Stomach (tissue), 8 donors: ENCODE measurements at regions not wholly inside any gene's neighbourhood (a gene's known extent, or its start where the extent isn't known, plus 50 kb on each side); places are given as distances from the start of the nearest gene placed in this dataset.
A peak's percentile ranks its signal among the peaks of the same experiment; 100 is the strongest.

Experiments
- DNase-seq, 2 donors: peaks; one replicate each; pipeline versions ENCODE4 v3.0.0 to v3.0.0-alpha.2; 2013 to 2019
- H3K27ac ChIP-seq, 5 donors: fragments of 200-600 bp in 4 of 5; sonication (generic) in 4 of 5; one replicate each; pipeline ENCODE4 v1.5.1; 2013 to 2019; ENCODE audit warnings: mild to moderate bottlenecking in 1 of 5, moderate library complexity in 1 of 5
- H3K27me3 ChIP-seq, 3 donors: fragments of 200-600 bp; sonication (generic); one replicate each; pipeline ENCODE4 v1.5.1; 2017 to 2019; ENCODE audit warnings: mixed run types in 1 of 3
- H3K36me3 ChIP-seq, 4 donors: fragments of 200-600 bp; sonication (generic); 1 replicate in 3 of 4; 2 replicates in 1 of 4; pipeline ENCODE4 v1.5.1; 2016 to 2019
- H3K4me1 ChIP-seq, 4 donors: fragments of 200-600 bp; sonication (generic); one replicate each; pipeline ENCODE4 v1.5.1; 2016 to 2019
- H3K4me3 ChIP-seq, 4 donors: fragments of 200-600 bp; sonication (generic) in 3 of 4; one replicate each; pipeline ENCODE4 v1.5.1; 2016 to 2019; ENCODE audit warnings: mild to moderate bottlenecking in 1 of 4
- H3K9me3 ChIP-seq, 4 donors: fragments of 200-600 bp; sonication (generic); one replicate each; pipeline ENCODE4 v1.5.1; 2016 to 2019
- EP300 ChIP-seq: sonication (generic); formaldehyde crosslinking; IDR thresholded peaks from one replicate; pipeline ENCODE4 v1.6.1; 2017; ENCODE audit warnings: antibody characterized with exemption
- POLR2A ChIP-seq, 4 donors: fragments of 450-650 bp; IDR thresholded peaks; one replicate each; pipeline ENCODE4 v1.6.1; 2016; ENCODE audit warnings: antibody characterized with exemption in 4 of 4, control low read depth in 2 of 4, mild to moderate bottlenecking in 1 of 4, moderate library complexity in 1 of 4
- POLR2AphosphoS5 ChIP-seq, 3 donors: sonication (generic); formaldehyde crosslinking; IDR thresholded peaks; one replicate each; pipeline ENCODE4 v1.6.1; 2016; ENCODE audit warnings: antibody characterized with exemption in 3 of 3
- WGBS, 5 donors: extraction: QIAGEN DNeasy Blood & Tissue Kit in 3 of 5; methylation state at CpG; one replicate each; pipeline versions ENCODE4 v1.1.5 to v1.1.7; 2013 to 2018; 5-methylcytosine and 5-hydroxymethylcytosine counted together
- intact Hi-C: fragments of 100-400 bp; cut with DNase I; formaldehyde crosslinking; loops from one replicate; pipeline ENCODE4 v1.15.1; 2023; ENCODE audit warnings: low total_unique reads
- TF ChIP-seq, protein P1 (sequence below), 7 experiments: fragments of 450-650 bp in 4 of 7; fragments of 200-600 bp in 3 of 7; sonication (generic) in 3 of 7; IDR thresholded peaks; one replicate each; pipeline ENCODE4 v1.5.1; 2016 to 2019; ENCODE audit warnings: antibody characterized with exemption in 7 of 7, control low read depth in 2 of 7, mild to moderate bottlenecking in 1 of 7
- donor health status: healthy with polysubstance abuse.
- donor health status: Bipolar disorder and iron deficiency.
- donor health status: healthy.

DNA sequence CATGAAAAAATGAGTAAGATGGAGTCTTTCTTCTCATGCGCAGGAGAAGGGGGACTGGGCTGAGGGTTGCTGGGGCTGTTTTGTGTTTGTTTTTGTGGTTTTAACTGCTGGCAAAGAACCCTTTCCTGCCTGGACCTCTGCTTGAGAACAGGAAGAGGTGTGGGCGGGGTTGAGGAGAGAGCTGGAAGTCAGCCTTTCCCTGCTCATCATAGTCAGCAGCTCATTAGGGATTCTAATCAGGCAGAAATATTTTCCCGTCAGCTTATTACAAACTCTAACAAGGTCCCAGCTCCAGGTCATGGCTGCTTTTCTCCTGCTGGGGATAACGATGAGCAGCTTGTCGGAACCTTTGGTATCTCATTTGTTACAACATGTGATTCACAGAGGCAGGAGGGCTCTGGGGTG lies 185.0 kb upstream of the NRXN3 start:
- Histone ChIP-seq H3K27me3 (peaks cover 0 to 15% (median 4%) of the 10 kb centered on the region in 3 donors), H3K9me3 (no peaks in the 10 kb centered on the region), H3K4me3 (no peak overlapping the region), H3K4me1 (peaks cover 5 to 24% (median 9%) of the 10 kb centered on the region in 4 donors), H3K36me3 (no peaks in the 10 kb centered on the region), H3K27ac (no peak overlapping the region)
- DNase-seq: peak in 1 of 2 donors; percentile 20
- TF ChIP-seq, protein P1, sequence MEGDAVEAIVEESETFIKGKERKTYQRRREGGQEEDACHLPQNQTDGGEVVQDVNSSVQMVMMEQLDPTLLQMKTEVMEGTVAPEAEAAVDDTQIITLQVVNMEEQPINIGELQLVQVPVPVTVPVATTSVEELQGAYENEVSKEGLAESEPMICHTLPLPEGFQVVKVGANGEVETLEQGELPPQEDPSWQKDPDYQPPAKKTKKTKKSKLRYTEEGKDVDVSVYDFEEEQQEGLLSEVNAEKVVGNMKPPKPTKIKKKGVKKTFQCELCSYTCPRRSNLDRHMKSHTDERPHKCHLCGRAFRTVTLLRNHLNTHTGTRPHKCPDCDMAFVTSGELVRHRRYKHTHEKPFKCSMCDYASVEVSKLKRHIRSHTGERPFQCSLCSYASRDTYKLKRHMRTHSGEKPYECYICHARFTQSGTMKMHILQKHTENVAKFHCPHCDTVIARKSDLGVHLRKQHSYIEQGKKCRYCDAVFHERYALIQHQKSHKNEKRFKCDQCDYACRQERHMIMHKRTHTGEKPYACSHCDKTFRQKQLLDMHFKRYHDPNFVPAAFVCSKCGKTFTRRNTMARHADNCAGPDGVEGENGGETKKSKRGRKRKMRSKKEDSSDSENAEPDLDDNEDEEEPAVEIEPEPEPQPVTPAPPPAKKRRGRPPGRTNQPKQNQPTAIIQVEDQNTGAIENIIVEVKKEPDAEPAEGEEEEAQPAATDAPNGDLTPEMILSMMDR (IDR thresholded peaks at IDR 0.05): no peak
- TF ChIP-seq POLR2A (IDR thresholded peaks at IDR 0.05) (no peak), EP300 (no peak), POLR2AphosphoS5 (IDR thresholded peaks at IDR 0.05) (no peak)
- intact Hi-C loops: no loop called here
- 55 to 68% (median 60%) methylated on average over 5 of the region's 5 CpGs for WGBS, 5 donors

DNA sequence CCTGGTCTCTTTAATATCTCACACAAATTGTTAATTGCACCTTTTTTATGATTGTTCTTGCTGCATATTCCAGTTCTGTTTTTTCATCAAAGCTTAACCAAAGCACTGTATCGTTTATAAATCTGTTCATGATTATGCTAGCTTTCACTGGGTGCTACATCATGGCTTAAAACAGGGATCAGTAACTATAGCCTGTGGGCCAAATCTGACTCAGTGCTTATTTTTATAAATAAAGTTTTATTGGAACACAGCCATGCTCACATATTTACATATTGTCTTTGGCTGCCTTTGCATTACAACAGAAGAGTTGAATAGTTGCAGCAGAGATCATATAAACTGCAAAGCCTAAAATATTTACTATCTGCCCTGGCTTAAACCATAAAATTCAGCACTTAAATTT lies 183.4 kb upstream of the NRXN3 start:
- Histone ChIP-seq H3K4me1 (peaks cover 0 to 11% (median 0%) of the 10 kb centered on the region in 4 donors), H3K9me3 (no peaks in the 10 kb centered on the region), H3K27me3 (no peaks in the 10 kb centered on the region), H3K27ac (no peak overlapping the region), H3K36me3 (no peaks in the 10 kb centered on the region), H3K4me3 (no peak overlapping the region)
- intact Hi-C loops: no loop called here
- WGBS, 5 donors: 73 to 93% (median 83%) methylated on average over 1 of the region's 1 CpG
- no peak for DNase-seq
- TF ChIP-seq, protein P1 (IDR thresholded peaks at IDR 0.05): no peak
- no peak for TF ChIP-seq EP300
- TF ChIP-seq POLR2A (IDR thresholded peaks at IDR 0.05): no peak
- no peak for TF ChIP-seq POLR2AphosphoS5 (IDR thresholded peaks at IDR 0.05)

DNA sequence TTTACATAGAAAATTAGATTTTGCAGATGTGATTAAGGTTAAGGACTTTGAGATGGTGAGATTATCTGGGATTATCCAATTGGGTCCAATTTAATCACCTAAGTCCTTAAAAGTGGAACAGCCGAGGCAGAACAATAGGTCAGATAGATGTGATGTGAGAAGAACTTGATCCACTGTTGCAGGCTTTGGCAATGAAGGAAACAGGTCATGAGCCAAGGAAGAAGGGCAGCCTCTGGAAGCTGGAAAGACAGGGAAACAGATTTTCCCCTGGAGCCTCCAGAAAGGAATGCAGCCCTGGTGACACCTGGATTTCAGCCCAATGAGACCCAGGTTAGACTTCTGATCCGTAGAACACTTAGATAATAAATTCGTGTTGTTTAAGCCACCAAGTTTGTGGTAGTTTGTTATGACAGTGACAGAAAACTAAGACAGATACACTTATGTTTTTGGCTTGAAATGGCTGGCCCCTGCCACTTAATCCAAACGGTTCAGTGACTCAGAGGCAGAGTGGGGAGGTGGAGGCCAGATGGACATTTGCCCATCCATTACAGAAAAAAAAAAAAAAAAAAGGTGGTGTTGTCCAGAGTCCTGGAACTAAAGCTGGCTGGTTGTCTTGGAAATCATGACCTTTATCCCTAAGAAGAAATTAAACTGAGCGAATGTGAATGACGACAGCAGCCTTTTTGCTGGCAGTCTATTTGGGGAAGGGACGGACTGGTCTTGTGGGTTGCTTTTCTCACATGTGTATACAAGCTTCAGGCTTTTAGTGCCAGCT lies 181.9 kb upstream of the NRXN3 start:
- Histone ChIP-seq H3K27me3 (no peaks in the 10 kb centered on the region), H3K4me1 (peaks cover 0 to 11% (median 0%) of the 10 kb centered on the region in 4 donors), H3K36me3 (no peaks in the 10 kb centered on the region), H3K9me3 (no peaks in the 10 kb centered on the region), H3K4me3 (no peak overlapping the region), H3K27ac (peak overlapping the region in 1 of 5 donors; percentile 65)
- no peak for DNase-seq
- intact Hi-C loops: no loop called here
- TF ChIP-seq POLR2AphosphoS5 (IDR thresholded peaks at IDR 0.05): no peak
- no peak for TF ChIP-seq POLR2A (IDR thresholded peaks at IDR 0.05)
- no peak for TF ChIP-seq EP300
- TF ChIP-seq, protein P1 (IDR thresholded peaks at IDR 0.05): no peak
- WGBS, 5 donors: 58 to 67% (median 65%) methylated on average over 7 of the region's 7 CpGs

DNA sequence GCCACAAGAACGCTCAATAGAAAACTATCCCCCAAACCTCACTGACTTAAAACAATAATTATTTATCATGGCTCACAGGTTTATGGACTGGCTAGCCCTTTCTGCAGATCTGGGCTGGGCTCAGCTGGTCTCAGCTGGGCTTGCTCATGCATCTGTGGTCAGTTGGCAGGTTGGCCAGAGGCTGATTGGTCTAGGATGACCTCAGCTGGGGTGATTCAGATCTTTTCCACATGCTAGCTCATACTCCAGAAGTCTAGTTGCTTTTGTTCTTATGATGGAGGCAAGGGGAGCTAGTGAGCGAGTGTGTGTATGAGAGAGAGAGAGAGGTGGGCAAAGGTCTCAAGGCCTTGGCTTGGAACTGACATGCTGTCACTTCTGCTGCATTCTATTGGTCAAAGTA lies 181.2 kb upstream of the NRXN3 start:
- Histone ChIP-seq H3K4me1 (peaks cover 0 to 11% (median 0%) of the 10 kb centered on the region in 4 donors), H3K27ac (peak overlapping the region in 3 of 5 donors; percentile 15 to 65 (median 60)), H3K9me3 (no peaks in the 10 kb centered on the region), H3K4me3 (no peak overlapping the region), H3K27me3 (no peaks in the 10 kb centered on the region), H3K36me3 (no peaks in the 10 kb centered on the region)
- no peak for TF ChIP-seq EP300
- TF ChIP-seq POLR2AphosphoS5 (IDR thresholded peaks at IDR 0.05): no peak
- no peak for TF ChIP-seq POLR2A (IDR thresholded peaks at IDR 0.05)
- TF ChIP-seq, protein P1 (IDR thresholded peaks at IDR 0.05): no peak
- intact Hi-C loops: no loop called here
- WGBS, 5 donors: 66 to 84% (median 74%) methylated on average over 2 of the region's 2 CpGs
- DNase-seq: no peak
